HFFc6 (cell line): ENCODE measurements at regions not wholly inside any gene's neighbourhood (a gene's known extent, or its start where the extent isn't known, plus 50 kb on each side); places are given as distances from the start of the nearest gene placed in this dataset.

Experiments
- DNase-seq: peaks from one replicate; pipeline ENCODE4 v3.0.0-alpha.2; 2018
- H3K27ac Mint-ChIP-seq: 2 replicates; pipeline ENCODE4 v1.8.0; 2020; ENCODE audit warnings: mild to moderate bottlenecking, mixed read lengths
- H3K27me3 Mint-ChIP-seq: 2 replicates; pipeline ENCODE4 v1.8.0; 2021; ENCODE audit warnings: mild to moderate bottlenecking, moderate library complexity, mixed read lengths; ENCODE audit not compliant: insufficient read depth
- H3K36me3 Mint-ChIP-seq: 2 replicates; pipeline ENCODE4 v1.8.0; 2021; ENCODE audit warnings: low read depth, mixed read lengths
- H3K4me1 Mint-ChIP-seq: 2 replicates; pipeline ENCODE4 v1.8.0; 2020; ENCODE audit warnings: low read depth, mixed read lengths
- H3K4me3 Mint-ChIP-seq: 2 replicates; pipeline ENCODE4 v1.8.0; 2020; ENCODE audit warnings: mild to moderate bottlenecking, moderate library complexity, mixed read lengths
- H3K9me3 Mint-ChIP-seq: 2 replicates; pipeline ENCODE4 v1.8.0; 2020; ENCODE audit warnings: mild to moderate bottlenecking, mixed read lengths
- TF ChIP-seq, protein P1 (sequence below): fragments of 200-600 bp; sonication (generic); IDR thresholded peaks from 2 replicates; pipeline ENCODE4 v1.5.0; 2021; ENCODE audit warnings: antibody characterized with exemption, mild to moderate bottlenecking

DNA sequence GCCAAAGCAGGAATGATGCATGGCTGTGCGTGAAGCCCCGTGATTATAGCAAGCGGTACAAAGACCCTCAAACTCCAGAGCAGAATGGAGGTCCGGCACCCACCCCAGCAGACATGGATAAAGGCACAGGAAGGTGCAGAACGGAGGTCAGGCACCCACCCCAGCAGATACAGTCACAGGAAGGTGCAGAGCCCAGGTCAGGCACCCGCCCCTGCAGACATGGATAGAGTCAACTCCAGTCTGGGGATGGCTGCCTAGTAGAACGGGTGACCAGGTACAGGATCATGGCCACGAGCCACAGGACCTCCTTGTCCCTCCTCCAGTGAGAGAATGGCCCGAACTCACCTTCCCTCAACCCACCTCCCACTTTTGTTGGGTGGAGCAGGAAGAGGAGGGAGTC lies 318.3 kb upstream of the SALL3 start:
- H3K9me3 Mint-ChIP-seq: peaks cover 48% of the 10 kb centered on the region
- H3K27ac Mint-ChIP-seq: no peak overlapping the region
- TF ChIP-seq, protein P1, sequence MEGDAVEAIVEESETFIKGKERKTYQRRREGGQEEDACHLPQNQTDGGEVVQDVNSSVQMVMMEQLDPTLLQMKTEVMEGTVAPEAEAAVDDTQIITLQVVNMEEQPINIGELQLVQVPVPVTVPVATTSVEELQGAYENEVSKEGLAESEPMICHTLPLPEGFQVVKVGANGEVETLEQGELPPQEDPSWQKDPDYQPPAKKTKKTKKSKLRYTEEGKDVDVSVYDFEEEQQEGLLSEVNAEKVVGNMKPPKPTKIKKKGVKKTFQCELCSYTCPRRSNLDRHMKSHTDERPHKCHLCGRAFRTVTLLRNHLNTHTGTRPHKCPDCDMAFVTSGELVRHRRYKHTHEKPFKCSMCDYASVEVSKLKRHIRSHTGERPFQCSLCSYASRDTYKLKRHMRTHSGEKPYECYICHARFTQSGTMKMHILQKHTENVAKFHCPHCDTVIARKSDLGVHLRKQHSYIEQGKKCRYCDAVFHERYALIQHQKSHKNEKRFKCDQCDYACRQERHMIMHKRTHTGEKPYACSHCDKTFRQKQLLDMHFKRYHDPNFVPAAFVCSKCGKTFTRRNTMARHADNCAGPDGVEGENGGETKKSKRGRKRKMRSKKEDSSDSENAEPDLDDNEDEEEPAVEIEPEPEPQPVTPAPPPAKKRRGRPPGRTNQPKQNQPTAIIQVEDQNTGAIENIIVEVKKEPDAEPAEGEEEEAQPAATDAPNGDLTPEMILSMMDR: no peak
- peaks cover 14% of the 10 kb centered on the region; the same call in 1 of the 2 replicates for H3K36me3 Mint-ChIP-seq
- no peaks in the 10 kb centered on the region; the same call in 1 of the 2 replicates for H3K27me3 Mint-ChIP-seq
- DNase-seq: no peak
- no peak overlapping the region for H3K4me3 Mint-ChIP-seq
- no peaks in the 10 kb centered on the region for H3K4me1 Mint-ChIP-seq

GRCh38 chr18:78662879-78663278 lies 316.7 kb upstream of the SALL3 start:
- Mint-ChIP-seq H3K27ac (no peak overlapping the region), H3K36me3 (peaks cover 14% of the 10 kb centered on the region; the same call in 1 of the 2 replicates), H3K27me3 (no peaks in the 10 kb centered on the region; the same call in 1 of the 2 replicates), H3K9me3 (peaks cover 35% of the 10 kb centered on the region), H3K4me1 (no peaks in the 10 kb centered on the region), H3K4me3 (no peak overlapping the region)
- TF ChIP-seq, protein P1: no peak
- no peak for DNase-seq

- Mint-ChIP-seq H3K4me1 (no peaks in the 10 kb centered on the region), H3K4me3 (no peak overlapping the region), H3K27ac (no peak overlapping the region), H3K9me3 (peaks cover 35% of the 10 kb centered on the region), H3K27me3 (no peaks in the 10 kb centered on the region; the same call in 1 of the 2 replicates), H3K36me3 (peaks cover 14% of the 10 kb centered on the region; the same call in 1 of the 2 replicates)
- TF ChIP-seq, protein P1: no peak
- DNase-seq: no peak
These were observed 315.6 kb upstream of the SALL3 start for GRCh38 chr18:78664048-78664447.

- H3K9me3 Mint-ChIP-seq: peaks cover 40% of the 10 kb centered on the region
- H3K27me3 Mint-ChIP-seq: no peaks in the 10 kb centered on the region
- H3K36me3 Mint-ChIP-seq: peaks cover 14% of the 10 kb centered on the region; the same call in 1 of the 2 replicates
- no peaks in the 10 kb centered on the region for H3K4me1 Mint-ChIP-seq
- DNase-seq: no peak
- H3K4me3 Mint-ChIP-seq: no peak overlapping the region
- TF ChIP-seq, protein P1: no peak
- no peak overlapping the region for H3K27ac Mint-ChIP-seq
These were observed 314.8 kb upstream of the SALL3 start for GRCh38 chr18:78664848-78665247.

DNA sequence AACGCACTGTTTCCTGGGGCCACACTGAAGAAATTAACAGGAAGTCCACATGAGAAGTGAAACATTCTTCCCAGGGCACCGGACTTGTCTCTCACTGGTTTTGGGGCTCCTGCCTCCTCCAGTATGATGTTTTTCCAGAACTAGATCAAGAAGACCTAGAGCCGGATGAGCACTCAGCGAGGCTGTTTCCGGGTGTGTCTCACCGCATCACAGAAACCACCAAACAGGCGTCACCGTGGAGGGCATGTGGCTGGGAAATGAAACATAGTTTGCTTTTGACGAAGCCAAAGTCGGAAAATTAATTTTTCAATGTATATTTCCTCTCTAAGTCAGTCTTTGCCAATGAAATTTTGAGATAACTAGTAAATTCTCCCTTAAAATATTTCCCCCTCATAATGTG lies 314.0 kb upstream of the SALL3 start:
- no peak overlapping the region for H3K4me3 Mint-ChIP-seq
- no peaks in the 10 kb centered on the region for H3K4me1 Mint-ChIP-seq
- H3K27ac Mint-ChIP-seq: no peak overlapping the region
- H3K9me3 Mint-ChIP-seq: peaks cover 37% of the 10 kb centered on the region
- H3K27me3 Mint-ChIP-seq: no peaks in the 10 kb centered on the region
- DNase-seq: no peak
- peaks cover 8% of the 10 kb centered on the region; the same call in 1 of the 2 replicates for H3K36me3 Mint-ChIP-seq
- TF ChIP-seq, protein P1: no peak
